ENCODE measurements at regions not wholly inside any gene's neighbourhood (a gene's known extent, or its start where the extent isn't known, plus 50 kb on each side); places are given as distances from the start of the nearest gene placed in this dataset.

GRCh38 chr20:39150501-39150900 lies 188.4 kb downstream of the DHX35 start:
- H3K4me3 ChIP-seq = no peak overlapping the region
- H3K27ac ChIP-seq = no peak overlapping the region
- no peaks in the 10 kb centered on the region for H3K36me3 ChIP-seq
- TF ChIP-seq EP300 (IDR thresholded peaks at IDR 0.05) (no peak), POLR2AphosphoS5 (IDR thresholded peaks at IDR 0.05) (no peak), CTCF (IDR thresholded peaks at IDR 0.05) (no peak), POLR2A (IDR thresholded peaks at IDR 0.05) (no peak)
- 75% methylated on average over 12 of the region's 13 CpGs for WGBS
- DNase-seq (ENCODE audit: low spot score in 2 of 2) = no peak
- H3K4me1 ChIP-seq = no peaks in the 10 kb centered on the region
- H3K27me3 ChIP-seq = peaks cover 16% of the 10 kb centered on the region
- no peaks in the 10 kb centered on the region for H3K9me3 ChIP-seq

DNA sequence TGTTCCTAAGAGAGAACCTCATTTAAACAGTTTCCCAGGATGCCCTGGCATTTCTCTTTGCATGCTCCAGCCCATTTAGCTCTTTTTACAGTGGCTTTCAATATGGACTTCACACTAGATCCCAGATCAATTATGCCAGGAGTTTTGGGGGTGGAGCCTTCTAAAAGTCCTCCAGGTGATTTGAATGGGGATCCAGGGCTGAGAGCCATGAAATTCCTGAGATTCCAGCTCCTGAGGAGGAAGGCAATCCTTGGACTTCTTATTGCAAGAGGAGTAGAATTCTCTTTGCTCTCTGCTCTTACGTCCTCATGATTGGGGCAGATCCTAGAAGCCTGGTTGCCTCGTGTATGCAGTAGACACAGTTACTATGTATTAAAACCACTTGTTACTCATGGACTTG lies 184.2 kb downstream of the DHX35 start:
- H3K27me3 ChIP-seq = peaks cover 25% of the 10 kb centered on the region
- no peak overlapping the region for H3K4me3 ChIP-seq
- no peak overlapping the region for H3K27ac ChIP-seq
- no peaks in the 10 kb centered on the region for H3K36me3 ChIP-seq
- no peak for DNase-seq (ENCODE audit: low spot score in 2 of 2)
- no peaks in the 10 kb centered on the region for H3K9me3 ChIP-seq
- TF ChIP-seq CTCF (IDR thresholded peaks at IDR 0.05) = no peak
- TF ChIP-seq POLR2A (IDR thresholded peaks at IDR 0.05) = no peak
- no peak for TF ChIP-seq POLR2AphosphoS5 (IDR thresholded peaks at IDR 0.05)
- no peak for TF ChIP-seq EP300 (IDR thresholded peaks at IDR 0.05)
- 28% methylated on average over 2 of the region's 2 CpGs for WGBS
- no peaks in the 10 kb centered on the region for H3K4me1 ChIP-seq

DNA sequence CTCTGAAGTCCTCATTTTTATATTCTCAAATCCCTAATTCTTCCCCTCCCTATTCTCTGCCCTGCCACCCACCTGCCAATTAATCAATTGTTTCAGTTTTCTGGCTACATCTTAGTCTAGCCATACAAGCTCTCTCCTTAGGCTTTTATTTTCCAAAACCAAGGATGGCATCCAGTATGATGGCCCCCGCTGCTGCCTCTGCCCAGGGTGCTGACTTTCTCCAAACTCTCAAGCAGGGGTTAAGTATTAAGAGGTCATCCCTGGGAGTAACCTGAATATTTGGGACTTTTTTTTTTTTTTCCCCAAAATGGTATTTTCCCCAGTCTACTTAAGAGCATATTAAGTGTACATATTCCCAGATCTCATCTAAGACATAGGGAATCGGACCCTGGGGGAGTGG lies 183.8 kb downstream of the DHX35 start:
- TF ChIP-seq EP300 (IDR thresholded peaks at IDR 0.05) = no peak
- Histone ChIP-seq H3K27me3 (peaks cover 29% of the 10 kb centered on the region), H3K4me1 (no peaks in the 10 kb centered on the region), H3K4me3 (no peak overlapping the region), H3K9me3 (no peaks in the 10 kb centered on the region), H3K36me3 (no peaks in the 10 kb centered on the region), H3K27ac (no peak overlapping the region)
- WGBS = 70% methylated on average over 2 of the region's 2 CpGs
- DNase-seq (ENCODE audit: low spot score in 2 of 2) = no peak

DNA sequence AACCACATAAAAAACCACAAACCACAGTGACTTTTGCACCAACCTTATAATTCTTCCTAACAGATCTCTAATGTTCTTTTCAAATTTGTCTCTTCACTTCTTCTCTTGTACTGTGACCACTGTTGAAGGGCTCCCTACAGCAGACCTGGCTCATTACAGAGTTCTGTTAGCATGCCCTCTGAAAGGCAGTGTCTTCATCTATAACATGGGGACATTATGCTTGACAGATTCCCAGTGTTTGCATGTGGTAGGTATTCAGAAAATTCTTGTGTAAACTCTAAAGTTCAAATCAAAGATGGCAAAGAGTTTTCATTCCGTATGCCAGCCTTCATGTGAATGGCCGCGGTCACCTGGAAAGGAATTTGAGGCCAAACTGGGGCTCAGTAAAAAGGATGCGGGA lies 182.6 kb downstream of the DHX35 start:
- H3K27ac ChIP-seq = no peak overlapping the region
- no peak for DNase-seq (ENCODE audit: low spot score in 2 of 2)
- no peaks in the 10 kb centered on the region for H3K36me3 ChIP-seq
- H3K27me3 ChIP-seq = peaks cover 33% of the 10 kb centered on the region
- TF ChIP-seq EP300 (IDR thresholded peaks at IDR 0.05) (no peak), POLR2A (IDR thresholded peaks at IDR 0.05) (no peak), POLR2AphosphoS5 (IDR thresholded peaks at IDR 0.05) (no peak), CTCF (IDR thresholded peaks at IDR 0.05) (no peak)
- H3K9me3 ChIP-seq = no peaks in the 10 kb centered on the region
- 91% methylated on average over 4 of the region's 4 CpGs for WGBS
- no peaks in the 10 kb centered on the region for H3K4me1 ChIP-seq
- H3K4me3 ChIP-seq = no peak overlapping the region

- 58% methylated on average over 8 of the region's 13 CpGs for WGBS
- H3K4me3 ChIP-seq = no peak overlapping the region
- TF ChIP-seq POLR2AphosphoS5 (IDR thresholded peaks at IDR 0.05) = no peak
- TF ChIP-seq EP300 (IDR thresholded peaks at IDR 0.05) = no peak
- no peak for TF ChIP-seq CTCF (IDR thresholded peaks at IDR 0.05)
- TF ChIP-seq POLR2A (IDR thresholded peaks at IDR 0.05) = no peak
- H3K36me3 ChIP-seq = no peaks in the 10 kb centered on the region
- no peak overlapping the region for H3K27ac ChIP-seq
- H3K27me3 ChIP-seq = peaks cover 40% of the 10 kb centered on the region
- no peaks in the 10 kb centered on the region for H3K9me3 ChIP-seq
- no peak for DNase-seq (ENCODE audit: low spot score in 2 of 2)
- H3K4me1 ChIP-seq = no peaks in the 10 kb centered on the region
These were observed 180.4 kb downstream of the DHX35 start for GRCh38 chr20:39142407-39143096.

GRCh38 chr20:39137299-39137698 lies 175.2 kb downstream of the DHX35 start:
- Histone ChIP-seq H3K4me1 (no peaks in the 10 kb centered on the region), H3K27me3 (peaks cover 32% of the 10 kb centered on the region), H3K9me3 (no peaks in the 10 kb centered on the region), H3K36me3 (no peaks in the 10 kb centered on the region), H3K4me3 (no peak overlapping the region), H3K27ac (no peak overlapping the region)
- TF ChIP-seq POLR2A (IDR thresholded peaks at IDR 0.05) = no peak
- TF ChIP-seq EP300 (IDR thresholded peaks at IDR 0.05) = no peak
- no peak for TF ChIP-seq CTCF (IDR thresholded peaks at IDR 0.05)
- no peak for TF ChIP-seq POLR2AphosphoS5 (IDR thresholded peaks at IDR 0.05)
- DNase-seq (ENCODE audit: low spot score in 2 of 2) = no peak
